G401 (cell line): ENCODE measurements at regions not wholly inside any gene's neighbourhood (a gene's known extent, or its start where the extent isn't known, plus 50 kb on each side); places are given as distances from the start of the nearest gene placed in this dataset.
"Not testable (repeated sequence)": the region's sequence is repeated elsewhere in the genome, so short reads cannot be mapped to it uniquely, and the experiment has no call there.

ENCODE experiments used
- DNase-seq: peaks from one replicate; pipeline ENCODE4 v3.0.0-alpha.2; 2015; ENCODE audit warnings: low spot score
- in situ Hi-C: cut with HindIII; loops from 2 replicates; pipeline ENCODE4 v1.10.0; 2016; ENCODE audit warnings: low sequenced_read_pairs, mixed read lengths

DNA sequence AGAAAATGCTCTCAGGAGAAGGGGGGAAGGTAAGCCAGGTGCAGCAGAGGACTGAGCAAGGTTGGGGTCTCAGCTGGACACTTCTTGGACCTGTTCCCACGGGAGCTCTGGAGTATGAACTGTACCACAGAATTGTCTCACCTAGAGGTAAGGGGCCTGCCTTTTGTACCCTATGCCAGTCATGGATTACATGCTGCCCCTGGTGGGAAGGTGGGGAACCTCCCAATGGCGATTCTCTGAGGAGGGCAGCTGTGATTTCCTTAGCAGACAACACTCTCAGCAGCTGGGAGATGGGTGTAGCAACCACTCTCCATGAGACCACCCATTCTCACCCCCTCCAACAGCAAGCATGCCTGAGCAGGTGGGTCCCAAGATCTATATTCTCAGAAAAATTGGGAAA is 329.4 kb upstream of the CTNNB1 start:
- no peak for DNase-seq
- in situ Hi-C loops: no loop called here

DNA sequence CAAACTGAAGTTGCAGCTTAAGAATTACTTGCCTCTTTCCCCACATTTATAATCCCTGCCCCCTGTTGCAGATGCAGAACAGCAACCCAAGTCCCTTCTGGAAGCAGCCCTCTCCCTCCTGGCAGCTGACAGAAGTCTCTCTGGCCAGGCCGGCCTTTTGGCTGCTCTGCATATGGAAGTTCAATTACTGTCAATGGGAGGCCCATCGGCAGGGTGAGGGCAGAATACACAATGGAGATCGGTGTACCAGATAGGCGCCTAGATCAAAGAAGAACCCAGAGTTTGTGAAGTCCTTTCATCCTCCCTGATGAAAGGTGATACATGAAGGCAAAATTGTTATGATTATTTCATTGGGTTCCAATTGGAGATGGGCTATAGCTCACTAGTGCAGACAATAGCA is 327.9 kb upstream of the CTNNB1 start:
- in situ Hi-C loops: no loop called here
- DNase-seq: no peak

DNA sequence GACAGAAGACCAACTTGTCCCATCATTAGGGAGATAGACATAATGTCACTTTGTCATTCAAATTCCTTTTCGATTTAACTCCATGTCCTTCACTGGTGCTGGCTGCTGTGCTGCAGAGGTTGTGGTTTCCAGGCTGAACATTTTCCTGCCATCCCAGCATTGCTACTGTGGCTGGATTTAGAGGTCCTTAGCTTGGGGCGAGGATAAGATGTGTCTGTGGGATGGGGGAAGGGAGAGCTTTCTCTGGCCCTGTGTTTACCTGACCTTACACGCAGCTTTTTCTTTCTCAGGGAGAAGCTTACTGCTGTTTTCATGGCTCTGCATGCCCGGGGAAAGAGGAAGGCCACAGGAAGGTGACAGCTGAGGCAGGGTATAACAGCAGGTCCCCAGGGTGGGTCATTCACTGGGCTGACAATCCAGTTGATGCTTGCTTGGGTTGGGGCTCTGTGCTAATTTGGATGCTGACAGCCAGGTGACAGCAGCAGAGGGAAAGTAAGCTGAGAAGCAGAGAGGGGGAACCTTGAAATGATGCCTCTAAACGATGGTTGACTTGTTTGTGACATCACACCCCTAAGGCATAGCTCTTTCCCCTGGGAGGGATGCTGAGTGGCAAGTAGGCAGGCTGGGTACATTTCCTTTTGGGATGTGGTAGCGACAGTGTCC is 326.9 kb upstream of the CTNNB1 start:
- in situ Hi-C loops: no loop called here
- no peak for DNase-seq

DNA sequence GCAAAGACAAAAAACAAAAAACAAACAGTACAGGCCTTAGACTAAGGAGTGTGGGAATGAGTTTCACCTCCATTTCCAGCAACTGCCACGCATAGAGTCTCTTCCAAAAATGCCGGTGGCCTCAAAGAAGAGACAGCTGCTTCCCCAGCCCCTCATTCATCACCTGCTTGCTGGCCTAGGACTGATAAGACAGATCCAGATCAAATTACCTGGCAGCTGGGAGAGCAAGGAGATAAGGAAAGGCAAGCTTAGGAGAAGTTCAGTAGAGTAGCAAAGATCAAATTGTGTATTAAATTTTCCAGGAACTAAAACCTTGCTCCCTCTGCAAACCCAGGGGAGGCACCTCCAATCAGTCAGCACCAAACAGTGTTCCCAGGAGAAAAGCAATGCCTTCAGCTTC is 325.8 kb upstream of the CTNNB1 start:
- no peak for DNase-seq
- in situ Hi-C loops: no loop called here

DNA sequence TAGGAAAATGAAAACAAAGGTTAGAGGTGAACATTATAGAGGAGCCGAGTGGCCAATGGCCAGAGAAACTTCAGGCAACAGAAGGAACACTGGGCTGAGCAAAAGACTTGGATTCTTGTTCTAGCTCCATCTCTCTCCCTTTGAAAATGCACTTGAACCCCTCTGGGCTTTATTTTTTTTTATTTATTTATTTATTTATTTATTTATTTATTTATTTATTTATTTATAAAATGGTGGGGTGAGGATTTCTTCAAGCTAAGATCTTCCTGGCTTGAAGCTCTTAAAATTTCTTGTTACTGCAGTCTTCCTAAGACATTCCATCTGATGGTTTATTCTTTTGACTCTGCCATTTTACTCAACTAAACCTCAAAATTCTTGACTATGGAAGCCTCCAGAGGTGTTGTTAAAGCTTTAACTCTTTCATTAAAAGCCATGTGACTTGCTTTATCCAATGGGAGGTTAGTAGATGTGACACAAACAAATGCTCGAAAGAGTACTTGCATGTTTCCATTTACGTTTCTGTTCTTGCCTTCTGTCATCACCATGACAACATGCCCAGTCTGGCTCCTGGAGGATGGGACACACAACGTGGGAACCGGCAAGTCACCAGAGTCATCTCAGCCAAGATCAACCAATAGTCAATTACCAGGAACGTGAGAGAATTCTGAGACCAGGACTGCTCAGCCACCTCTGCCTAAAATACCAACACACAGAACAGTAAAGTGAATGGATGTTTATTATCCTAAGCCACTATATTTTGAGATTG is 325.2 kb upstream of the CTNNB1 start:
- no peak for DNase-seq
- in situ Hi-C loops: no loop called here

DNA sequence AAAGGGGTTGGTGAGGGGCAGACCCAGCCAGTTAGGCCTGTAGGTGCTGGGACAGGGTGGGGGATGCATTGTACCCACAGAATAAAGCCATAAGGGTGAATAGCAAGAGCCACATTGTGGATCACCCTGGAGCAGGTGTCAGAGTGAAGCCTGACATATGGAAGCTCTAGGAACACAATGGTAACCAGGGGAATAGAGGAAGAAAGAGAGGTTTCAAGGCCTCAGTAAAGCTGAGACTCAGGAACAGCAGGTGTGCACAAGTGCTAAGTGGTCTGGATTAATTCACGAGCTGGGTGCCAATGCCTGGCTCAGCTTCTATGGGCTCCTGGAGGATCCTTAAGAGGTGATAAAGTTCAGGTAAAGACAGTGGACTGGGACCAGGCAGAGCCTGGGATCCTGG is 323.7 kb upstream of the CTNNB1 start:
- peak; percentile 55 for DNase-seq
- in situ Hi-C loops: no loop called here

DNA sequence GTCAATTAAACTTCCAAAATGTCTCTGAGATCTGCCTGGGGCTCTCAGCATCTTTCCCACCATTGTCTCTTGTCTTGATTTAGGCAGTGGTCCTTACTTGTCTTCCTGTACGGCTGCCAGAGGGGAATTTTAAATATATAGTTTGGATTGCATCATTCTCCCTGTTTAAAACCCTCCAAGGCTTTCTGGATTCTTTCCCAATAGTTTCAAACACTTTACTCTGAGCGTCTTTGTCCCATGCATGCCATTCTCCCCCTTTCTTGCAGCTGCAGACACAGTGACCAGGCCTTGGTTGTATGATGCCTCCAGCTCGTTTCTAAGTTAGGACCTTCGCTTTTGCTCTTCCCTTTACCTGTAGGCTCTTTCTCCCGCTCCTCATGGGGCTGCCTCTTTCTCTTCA is 323.3 kb upstream of the CTNNB1 start:
- no peak for DNase-seq
- in situ Hi-C loops: no loop called here

DNA sequence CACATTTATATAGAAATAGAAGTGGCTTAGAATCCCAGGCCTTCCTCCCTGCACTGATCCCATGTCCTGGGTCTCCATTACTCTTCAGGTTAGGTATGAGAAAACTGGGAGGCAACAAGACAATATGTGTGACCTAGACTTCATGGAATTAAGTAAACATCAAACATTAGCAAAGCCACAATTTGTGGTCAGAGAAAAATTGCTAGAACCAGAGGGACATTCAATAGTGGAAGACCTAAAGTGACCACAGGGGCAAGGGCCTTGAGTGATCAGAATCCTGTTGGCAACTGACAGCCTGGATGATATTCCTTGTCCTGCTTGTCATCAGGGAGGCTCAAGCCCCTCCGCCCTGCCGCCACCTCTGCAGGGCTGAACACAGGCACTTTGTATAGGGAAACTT is 322.8 kb upstream of the CTNNB1 start:
- in situ Hi-C loops: no loop called here
- no peak for DNase-seq

DNA sequence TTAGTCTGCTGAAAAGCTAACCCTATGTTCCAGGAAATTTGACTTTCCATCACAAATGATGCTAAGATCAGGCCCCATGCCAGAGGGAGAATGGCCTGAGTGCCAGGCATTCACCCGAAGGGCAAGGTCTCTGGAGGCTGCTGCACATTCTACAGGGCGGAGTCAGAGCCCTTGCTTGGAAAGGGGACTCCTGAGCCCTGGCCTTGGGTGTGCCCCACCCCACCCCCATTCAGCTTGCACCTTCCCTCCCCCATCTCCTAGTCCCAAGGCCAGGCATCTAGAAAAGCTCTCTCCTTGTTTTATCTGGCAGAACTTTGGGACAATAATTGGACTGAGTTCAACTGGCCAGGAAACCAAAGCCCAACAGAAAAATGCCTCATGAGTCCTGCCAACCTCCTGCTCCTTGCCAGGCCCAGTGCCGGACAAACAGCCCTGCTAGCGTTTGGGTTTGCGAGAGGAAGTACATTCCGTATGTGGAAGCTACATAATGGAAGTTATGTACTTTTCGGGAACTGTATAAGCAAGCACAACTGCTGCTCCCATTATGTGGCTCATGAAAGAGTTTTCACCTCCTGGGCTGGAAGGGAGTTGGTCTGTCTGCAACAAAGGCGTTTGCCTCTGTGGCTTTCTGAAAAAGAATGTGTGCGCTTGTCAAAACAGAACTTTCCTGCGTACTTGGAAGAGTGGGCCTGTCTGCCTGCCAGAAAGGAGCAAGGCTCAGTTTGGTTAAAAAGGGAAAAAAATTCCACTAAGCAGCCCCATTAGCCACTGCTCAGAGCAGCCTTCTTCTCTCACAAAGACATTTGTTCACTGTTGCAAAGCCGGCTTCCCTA is 321.5 kb upstream of the CTNNB1 start:
- peak; percentile 88 for DNase-seq
- in situ Hi-C loops: no loop called here

DNA sequence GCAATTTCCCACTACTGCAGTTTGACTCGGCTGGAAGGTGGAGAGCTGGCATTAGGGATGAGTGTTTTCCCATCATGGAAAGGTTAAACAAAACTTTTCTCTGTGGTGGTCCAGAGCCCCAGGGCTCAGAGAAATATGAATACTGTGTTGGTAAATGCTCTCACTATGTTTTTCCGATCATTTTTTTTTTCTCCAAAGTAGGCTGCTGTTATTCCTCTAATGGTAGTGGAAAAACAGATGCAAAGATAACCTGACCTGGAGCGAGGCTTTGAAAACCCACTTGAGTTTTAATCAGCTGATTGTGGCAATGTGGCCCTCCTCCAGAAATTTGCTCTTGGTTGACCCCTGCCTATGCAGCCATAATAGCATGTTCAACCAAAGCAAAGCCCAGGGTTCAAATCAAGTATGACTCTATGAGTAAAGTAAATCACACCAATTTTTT is 320.8 kb upstream of the CTNNB1 start:
- in situ Hi-C loops: no loop called here
- no peak for DNase-seq

DNA sequence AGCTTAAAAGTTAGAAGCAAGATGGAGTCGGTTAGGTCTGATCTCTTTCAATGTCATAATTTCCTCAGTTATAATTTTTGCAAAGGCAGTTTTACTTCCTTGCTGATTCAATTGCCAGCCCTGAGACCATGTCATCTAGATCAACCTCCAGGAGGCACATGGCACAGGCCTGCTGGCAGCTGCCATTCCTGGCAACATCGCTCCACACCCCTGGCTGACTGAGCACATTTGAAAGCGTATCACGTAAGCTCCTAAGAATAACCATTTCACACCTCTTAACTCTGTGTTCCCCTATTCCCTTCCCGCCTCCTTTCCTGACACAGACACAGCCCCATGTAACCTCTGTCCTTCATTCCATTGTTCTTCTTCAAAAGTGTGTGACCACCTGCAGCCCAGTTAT is 313.9 kb upstream of the CTNNB1 start:
- in situ Hi-C loops: no loop called here

DNA sequence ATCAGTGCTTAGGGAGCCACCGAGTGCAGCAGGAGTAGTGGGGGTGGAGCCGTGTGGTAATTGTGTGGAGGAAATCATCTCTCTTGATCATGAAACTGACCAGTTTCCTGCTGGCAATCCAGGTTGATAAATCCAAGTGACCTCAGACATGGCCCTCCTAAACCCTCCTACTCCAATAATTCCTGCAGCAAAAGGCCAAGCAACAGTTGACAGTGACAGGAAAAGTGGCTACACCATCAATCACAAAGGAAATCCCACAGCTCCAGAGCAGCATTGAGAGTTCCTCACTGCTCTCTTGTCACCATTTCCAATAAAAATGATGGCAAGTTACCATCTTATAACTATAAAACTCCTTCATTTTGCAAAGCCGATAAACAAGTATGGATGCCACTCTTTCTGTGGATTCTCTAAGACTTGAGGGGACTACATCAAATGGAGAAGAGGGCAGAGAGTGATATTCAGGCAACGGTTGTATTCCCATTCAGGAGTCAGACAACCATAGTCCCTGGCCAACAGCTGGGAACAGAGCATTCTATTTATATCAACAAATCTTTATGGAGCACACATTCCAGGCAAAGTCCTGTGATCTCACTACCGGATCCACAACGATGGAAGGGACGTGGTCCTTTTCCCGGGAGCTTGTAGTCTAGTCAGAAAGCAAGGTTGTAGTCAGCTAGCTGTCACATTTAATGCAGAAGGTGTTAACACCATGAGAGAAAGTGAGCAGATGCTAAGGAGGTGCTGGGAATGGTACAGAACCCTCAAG is 312.5 kb upstream of the CTNNB1 start:
- in situ Hi-C loops: no loop called here

More for the DNA sequence above, 313.9 kb upstream of the CTNNB1 start:
- DNase-seq: peak; percentile 86

DNA sequence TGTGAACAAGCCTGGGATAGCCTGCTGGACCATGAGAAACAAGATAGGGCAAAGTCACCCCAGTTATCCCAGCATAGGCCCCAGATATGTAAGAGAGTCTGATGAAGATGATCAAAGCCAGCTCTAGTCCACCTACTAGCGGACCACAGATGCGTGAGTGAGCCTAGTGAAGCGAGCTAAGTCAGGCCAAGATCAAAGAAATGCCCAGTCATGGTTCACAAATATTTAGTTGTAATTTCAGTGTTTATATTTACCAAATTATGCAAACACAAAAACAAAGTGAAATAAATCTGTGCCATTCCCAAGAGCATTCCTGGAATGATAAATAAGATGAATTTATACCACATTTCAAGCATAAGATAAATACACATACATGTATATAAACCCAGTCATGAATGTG is 308.1 kb upstream of the CTNNB1 start:
- in situ Hi-C loops: no loop called here
- DNase-seq: no peak

More for the DNA sequence above, 312.5 kb upstream of the CTNNB1 start:
- no peak for DNase-seq

DNA sequence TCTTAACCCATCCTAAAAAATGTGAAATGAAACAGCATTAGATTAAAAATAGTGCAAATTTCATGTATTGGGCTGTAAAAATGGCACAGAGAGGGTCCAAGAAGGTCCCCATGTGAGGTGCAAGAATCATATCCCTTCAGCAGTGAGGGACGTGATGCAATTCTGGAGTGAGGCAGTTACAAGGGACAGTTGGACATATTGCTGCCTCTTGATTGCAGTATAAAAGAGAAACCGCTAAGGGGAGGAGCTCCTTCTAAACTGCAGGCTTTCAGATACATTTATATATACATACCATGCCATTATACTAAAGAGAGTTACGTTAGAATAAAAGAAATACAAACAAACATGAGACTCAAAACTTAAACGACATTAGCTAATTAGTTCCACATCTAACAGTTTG is 304.2 kb upstream of the CTNNB1 start:
- in situ Hi-C loops: no loop called here
- DNase-seq: no peak

DNA sequence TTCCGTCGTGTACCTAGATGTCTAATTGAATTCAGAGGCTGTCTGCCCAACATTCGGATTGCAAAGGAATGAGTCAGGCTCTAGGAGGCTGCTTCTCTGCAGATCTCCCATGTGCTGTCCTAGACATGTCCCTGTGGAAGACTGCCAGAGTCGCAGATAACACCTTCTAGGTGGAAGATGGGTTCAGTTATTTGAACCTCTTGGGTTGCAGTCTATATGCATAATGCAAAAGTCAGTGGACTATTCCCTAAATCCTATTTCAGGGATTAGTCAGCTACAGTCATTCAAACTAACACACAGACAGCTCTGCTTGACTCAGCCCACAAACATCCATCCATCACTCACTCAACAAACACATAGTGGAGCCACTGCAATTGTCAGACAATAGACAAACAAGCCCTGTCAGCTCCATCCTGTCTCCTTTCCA is 300.0 kb upstream of the CTNNB1 start:
- DNase-seq: no peak

DNA sequence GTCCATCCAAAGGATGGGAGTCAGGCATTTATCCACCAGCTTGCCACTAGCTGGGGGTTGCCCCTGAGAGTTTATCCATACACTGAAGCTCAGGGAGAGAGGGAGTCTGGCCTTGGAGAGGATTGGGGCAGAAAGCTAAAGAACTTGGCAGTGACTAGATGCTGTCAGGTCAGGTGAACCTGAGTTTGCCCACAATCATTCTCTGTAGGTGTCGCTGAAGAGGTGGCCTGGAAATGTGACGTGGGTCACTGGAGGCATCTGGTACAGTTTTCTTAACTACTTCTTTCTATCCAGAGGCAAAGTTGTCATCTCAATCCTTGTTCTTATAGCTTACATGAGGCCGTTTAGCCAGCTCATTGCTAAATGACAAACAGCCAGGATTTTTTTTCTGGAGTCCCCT is 298.0 kb upstream of the CTNNB1 start:
- in situ Hi-C loops: no loop called here
- no peak for DNase-seq

More for the DNA sequence above, 300.0 kb upstream of the CTNNB1 start:
- in situ Hi-C loops: no loop called here

DNA sequence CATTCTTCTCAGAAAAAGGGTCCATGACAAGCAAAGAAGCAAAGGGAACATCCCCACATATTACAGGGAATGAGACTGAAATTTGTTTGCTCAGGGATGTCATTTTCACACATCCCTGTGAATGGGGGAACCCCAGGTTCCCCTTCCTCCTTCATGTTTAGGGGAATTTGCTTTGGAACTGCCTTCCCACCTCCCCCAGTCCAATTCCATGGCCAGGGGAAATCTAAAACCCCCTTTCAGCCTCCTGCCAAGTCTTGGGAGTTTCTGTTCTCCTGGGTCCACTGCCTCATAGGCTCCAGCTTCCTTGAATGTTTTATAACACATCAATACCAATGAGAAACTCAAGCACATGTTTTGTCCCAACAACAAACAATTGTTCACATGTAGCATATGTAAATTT is 297.5 kb upstream of the CTNNB1 start:
- in situ Hi-C loops: no loop called here
- DNase-seq: no peak

DNA sequence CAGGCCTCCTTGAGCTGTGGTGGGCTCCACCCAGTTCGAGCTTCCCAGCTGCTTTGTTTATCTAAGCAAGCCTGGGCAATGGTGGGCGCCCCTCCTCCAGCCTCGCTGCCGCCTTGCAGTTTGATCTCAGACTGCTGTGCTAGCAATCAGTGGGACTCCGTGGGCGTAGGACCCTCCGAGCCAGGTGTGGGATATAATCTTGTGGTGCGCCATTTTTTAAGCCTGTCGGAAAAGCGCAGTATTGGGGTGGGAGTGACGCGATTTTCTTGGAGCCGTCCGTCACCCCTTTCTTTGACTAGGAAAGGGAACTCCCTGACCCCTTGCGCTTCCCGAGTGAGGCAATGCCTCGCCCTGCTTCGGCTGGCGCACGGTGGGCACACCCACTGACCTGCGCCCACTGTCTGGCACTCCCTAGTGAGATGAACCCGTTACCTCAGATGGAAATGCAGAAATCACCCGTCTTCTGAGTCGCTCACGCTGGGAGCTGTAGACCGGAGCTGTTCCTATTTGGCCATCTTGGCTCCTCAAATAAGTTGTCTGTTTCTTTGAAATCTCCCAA is 291.3 kb upstream of the CTNNB1 start:
- in situ Hi-C loops: not testable (repeated sequence)

DNA sequence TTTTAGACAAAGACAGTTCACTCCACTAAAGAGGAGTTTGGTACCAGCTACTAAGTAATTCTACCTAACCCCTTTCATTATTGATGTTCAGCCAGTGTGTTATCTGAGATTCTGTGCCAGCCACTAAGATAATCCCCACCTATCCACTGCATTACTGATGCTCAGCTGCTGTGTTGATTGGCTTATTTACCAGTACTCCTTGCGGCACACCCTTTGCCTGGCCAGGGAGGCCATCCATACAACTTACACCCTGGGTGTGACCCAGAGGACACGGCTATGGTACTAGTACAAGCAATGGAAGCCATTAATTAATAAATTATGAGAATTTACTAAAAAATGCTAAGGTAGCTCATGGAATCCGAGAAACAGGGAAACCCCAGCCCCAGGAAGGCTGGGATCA is 290.7 kb upstream of the CTNNB1 start:
- in situ Hi-C loops: no loop called here
- DNase-seq: no peak

More for the DNA sequence above, 291.3 kb upstream of the CTNNB1 start:
- not testable (repeated sequence) for DNase-seq
